ENCODE measurements at regions not wholly inside any gene's neighbourhood (a gene's known extent, or its start where the extent isn't known, plus 50 kb on each side); places are given as distances from the start of the nearest gene placed in this dataset.
A peak's percentile ranks its signal among the peaks of the same experiment; 100 is the strongest.

- no peak for TF ChIP-seq RFXANK (CRISPR knock-in tag; IDR thresholded peaks at IDR 0.05)
- no peak for TF ChIP-seq ZBTB1 (CRISPR knock-in tag; IDR thresholded peaks at IDR 0.05; ENCODE audit: borderline replicate concordance)
- H4K20me1 ChIP-seq (ENCODE audit: insufficient read depth, low read length), result no peaks in the 10 kb centered on the region
- in situ Hi-C loops (cut with HindIII; ENCODE audit: extremely low pct_ligation_motif_present, low pct_unique_long_range_greater_than_20kb) (no loop called here), intact Hi-C loops (cut with micrococcal nuclease; ENCODE audit: unreplicated experiment) (no loop called here)
- H3K9me3 ChIP-seq (ENCODE audit: low read length), result no peaks in the 10 kb centered on the region
- H3K4me2 ChIP-seq (ENCODE audit: low read depth, low read length), result no peak overlapping the region
- BruUV-seq (replicated peaks), result no TSS peak
- POLR2A ChIA-PET, result no interaction called here
- CTCF ChIA-PET (ENCODE audit: low intra/inter-chr PET ratio, low total read pairs), result no interaction called here
- no peak overlapping the region for H2AFZ ChIP-seq (ENCODE audit: low read length)
- H3K27me3 ChIP-seq (ENCODE audit: control insufficient read depth in 1 of 2, insufficient read depth in 2 of 2, low read length in 2 of 2), result no peaks in the 10 kb centered on the region
- no peaks in the 10 kb centered on the region for H3K36me3 ChIP-seq (replicated peaks in 1 of 2; ENCODE audit: control insufficient read depth in 1 of 2, insufficient read depth in 2 of 2, low read length in 2 of 2)
- no peaks in the 10 kb centered on the region for H3K79me2 ChIP-seq (ENCODE audit: insufficient read depth, low read length)
- H3K4me3 ChIP-seq (replicated peaks in 1 of 3; ENCODE audit: insufficient read depth in 1 of 3, low read depth in 2 of 3, low read length in 3 of 3), result no peak overlapping the region
- DNase-seq (ENCODE audit: low spot score) (no peak), FAIRE-seq (no peak), ATAC-seq (no peak)
- no peak overlapping the region for H3K27ac ChIP-seq (ENCODE audit: extremely low read length, insufficient read depth, low read length)
- 90% methylated on average over 5 of the region's 9 CpGs for WGBS (ENCODE audit: low lambda C conversion rate)
- peaks cover 32% of the 10 kb centered on the region for H3K4me1 ChIP-seq (ENCODE audit: insufficient read depth, low read length)
- no peak overlapping the region for H3K9ac ChIP-seq (ENCODE audit: insufficient read depth, low read depth, low read length)
Observed at GRCh38 chr3:160114355-160114995, 110.7 kb upstream of the C3orf80 start.

GRCh38 chr3:160115387-160115786 lies 109.8 kb upstream of the C3orf80 start:
- Histone ChIP-seq H3K9ac (ENCODE audit: insufficient read depth, low read depth, low read length) (no peak overlapping the region), H2AFZ (ENCODE audit: low read length) (no peak overlapping the region), H3K4me3 (replicated peaks in 1 of 3; ENCODE audit: insufficient read depth in 1 of 3, low read depth in 2 of 3, low read length in 3 of 3) (no peak overlapping the region), H3K27ac (ENCODE audit: extremely low read length, insufficient read depth, low read length) (no peak overlapping the region), H3K79me2 (ENCODE audit: insufficient read depth, low read length) (no peaks in the 10 kb centered on the region), H4K20me1 (ENCODE audit: insufficient read depth, low read length) (no peaks in the 10 kb centered on the region), H3K4me1 (ENCODE audit: insufficient read depth, low read length) (peaks cover 22% of the 10 kb centered on the region), H3K4me2 (ENCODE audit: low read depth, low read length) (no peak overlapping the region), H3K27me3 (ENCODE audit: control insufficient read depth in 1 of 2, insufficient read depth in 2 of 2, low read length in 2 of 2) (no peaks in the 10 kb centered on the region), H3K9me3 (ENCODE audit: low read length) (no peaks in the 10 kb centered on the region), H3K36me3 (replicated peaks in 1 of 2; ENCODE audit: control insufficient read depth in 1 of 2, insufficient read depth in 2 of 2, low read length in 2 of 2) (no peaks in the 10 kb centered on the region)
- intact Hi-C loops (cut with micrococcal nuclease; ENCODE audit: unreplicated experiment) (loop anchor here (5.0 kb wide), 1 partner anchor 83 kb away; no protein-coding TSS in a partner anchor), in situ Hi-C loops (cut with HindIII; ENCODE audit: extremely low pct_ligation_motif_present, low pct_unique_long_range_greater_than_20kb) (no loop called here)
- TF ChIP-seq CTCF (CRISPR knock-in tag; IDR thresholded peaks at IDR 0.05), result 0 out of 2 replicates have a peak, but pooled peaks have one; percentile 4
- TF ChIP-seq FOXA1 (IDR thresholded peaks at IDR 0.05), result no peak
- peak; percentile 25; the same call in 1 of the 2 replicates for TF ChIP-seq FOXA1 (CRISPR knock-in tag; IDR thresholded peaks at IDR 0.05)
- no peak for TF ChIP-seq HNF1B (CRISPR knock-in tag; IDR thresholded peaks at IDR 0.05)
- FAIRE-seq (no peak), DNase-seq (ENCODE audit: low spot score) (no peak), ATAC-seq (peak; percentile 59)
- no TSS peak for BruUV-seq (replicated peaks)
- 50% methylated on average over 2 of the region's 2 CpGs for WGBS (ENCODE audit: low lambda C conversion rate)
- POLR2A ChIA-PET, result no interaction called here
- CTCF ChIA-PET (ENCODE audit: low intra/inter-chr PET ratio, low total read pairs), result no interaction called here
